ENCODE measurements at regions not wholly inside any gene's neighbourhood (a gene's known extent, or its start where the extent isn't known, plus 50 kb on each side); places are given as distances from the start of the nearest gene placed in this dataset.
A peak's percentile ranks its signal among the peaks of the same experiment; 100 is the strongest.

- Histone ChIP-seq H3K9me3 (ENCODE audit: low read depth, low read length) (no peaks in the 10 kb centered on the region), H2AFZ (ENCODE audit: low read length) (no peak overlapping the region), H4K20me1 (ENCODE audit: insufficient read depth, low read length) (no peaks in the 10 kb centered on the region), H3K4me1 (ENCODE audit: insufficient read depth, low read length) (no peaks in the 10 kb centered on the region), H3K36me3 (ENCODE audit: insufficient read depth, low read length) (no peaks in the 10 kb centered on the region), H3K4me3 (ENCODE audit: insufficient read depth, low read length) (no peak overlapping the region), H3K79me2 (ENCODE audit: insufficient read depth, low read length) (no peaks in the 10 kb centered on the region), H3K27ac (ENCODE audit: low read depth, low read length) (no peak overlapping the region), H3K4me2 (ENCODE audit: insufficient read depth, low read length) (no peak overlapping the region), H3K27me3 (ENCODE audit: insufficient read depth, low read length) (no peaks in the 10 kb centered on the region)
- TF ChIP-seq CTCF (IDR thresholded peaks at IDR 0.05; ENCODE audit: extremely low read depth, low read depth, low read length) = no peak
- DNase-seq (ENCODE audit: insufficient read length, low spot score, missing footprints) = no peak
Measured at GRCh38 chr16:76190057-76190456, 87.1 kb upstream of the CNTNAP4 start.

GRCh38 chr16:76190480-76190879, 86.7 kb upstream of the CNTNAP4 start:
- Histone ChIP-seq H3K27me3 (ENCODE audit: insufficient read depth, low read length) (no peaks in the 10 kb centered on the region), H3K36me3 (ENCODE audit: insufficient read depth, low read length) (no peaks in the 10 kb centered on the region), H3K79me2 (ENCODE audit: insufficient read depth, low read length) (no peaks in the 10 kb centered on the region), H4K20me1 (ENCODE audit: insufficient read depth, low read length) (no peaks in the 10 kb centered on the region), H3K4me2 (ENCODE audit: insufficient read depth, low read length) (no peak overlapping the region), H3K9me3 (ENCODE audit: low read depth, low read length) (no peaks in the 10 kb centered on the region), H3K4me1 (ENCODE audit: insufficient read depth, low read length) (no peaks in the 10 kb centered on the region), H3K4me3 (ENCODE audit: insufficient read depth, low read length) (no peak overlapping the region), H2AFZ (ENCODE audit: low read length) (no peak overlapping the region), H3K27ac (ENCODE audit: low read depth, low read length) (no peak overlapping the region)
- no peak for TF ChIP-seq CTCF (IDR thresholded peaks at IDR 0.05; ENCODE audit: extremely low read depth, low read depth, low read length)
- no peak for DNase-seq (ENCODE audit: insufficient read length, low spot score, missing footprints)

GRCh38 chr16:76193906-76194615, 83.1 kb upstream of the CNTNAP4 start:
- no peak for DNase-seq (ENCODE audit: insufficient read length, low spot score, missing footprints)
- Histone ChIP-seq H3K36me3 (ENCODE audit: insufficient read depth, low read length) (no peaks in the 10 kb centered on the region), H3K27ac (ENCODE audit: low read depth, low read length) (no peak overlapping the region), H3K79me2 (ENCODE audit: insufficient read depth, low read length) (no peaks in the 10 kb centered on the region), H2AFZ (ENCODE audit: low read length) (peak overlapping the region; percentile 51), H3K4me3 (ENCODE audit: insufficient read depth, low read length) (no peak overlapping the region), H3K4me1 (ENCODE audit: insufficient read depth, low read length) (no peaks in the 10 kb centered on the region), H4K20me1 (ENCODE audit: insufficient read depth, low read length) (no peaks in the 10 kb centered on the region), H3K9me3 (ENCODE audit: low read depth, low read length) (no peaks in the 10 kb centered on the region), H3K4me2 (ENCODE audit: insufficient read depth, low read length) (no peak overlapping the region), H3K27me3 (ENCODE audit: insufficient read depth, low read length) (no peaks in the 10 kb centered on the region)
- TF ChIP-seq CTCF (IDR thresholded peaks at IDR 0.05; ENCODE audit: extremely low read depth, low read depth, low read length) = no peak

GRCh38 chr16:76194616-76195015, 82.6 kb upstream of the CNTNAP4 start:
- DNase-seq (ENCODE audit: insufficient read length, low spot score, missing footprints) = no peak
- no peaks in the 10 kb centered on the region for H3K9me3 ChIP-seq (ENCODE audit: low read depth, low read length)
- H3K79me2 ChIP-seq (ENCODE audit: insufficient read depth, low read length) = no peaks in the 10 kb centered on the region
- no peaks in the 10 kb centered on the region for H4K20me1 ChIP-seq (ENCODE audit: insufficient read depth, low read length)
- H3K4me2 ChIP-seq (ENCODE audit: insufficient read depth, low read length) = no peak overlapping the region
- H3K36me3 ChIP-seq (ENCODE audit: insufficient read depth, low read length) = no peaks in the 10 kb centered on the region
- H2AFZ ChIP-seq (ENCODE audit: low read length) = no peak overlapping the region
- no peak overlapping the region for H3K4me3 ChIP-seq (ENCODE audit: insufficient read depth, low read length)
- no peak for TF ChIP-seq CTCF (IDR thresholded peaks at IDR 0.05; ENCODE audit: extremely low read depth, low read depth, low read length)
- H3K27ac ChIP-seq (ENCODE audit: low read depth, low read length) = no peak overlapping the region
- no peaks in the 10 kb centered on the region for H3K27me3 ChIP-seq (ENCODE audit: insufficient read depth, low read length)
- no peaks in the 10 kb centered on the region for H3K4me1 ChIP-seq (ENCODE audit: insufficient read depth, low read length)
